Peyer's patch (tissue), 4 donors: ENCODE measurements at regions not wholly inside any gene's neighbourhood (a gene's known extent, or its start where the extent isn't known, plus 50 kb on each side); places are given as distances from the start of the nearest gene placed in this dataset.

Experiments
- DNase-seq, 3 donors: peaks; one replicate each; pipeline ENCODE4 v3.0.0-alpha.2; 2017 to 2019
- H3K27ac ChIP-seq, 4 donors: fragments of 200-600 bp; sonication (generic); one replicate each; pipeline ENCODE4 v1.5.1; 2016 to 2019
- H3K27me3 ChIP-seq, 2 donors: fragments of 200-600 bp; sonication (generic); one replicate each; pipeline ENCODE4 v1.5.1; 2019
- H3K36me3 ChIP-seq, 3 donors: fragments of 200-600 bp; sonication (generic); one replicate each; pipeline ENCODE4 v1.5.1; 2016 to 2019
- H3K4me1 ChIP-seq, 4 donors: fragments of 200-600 bp; sonication (generic); one replicate each; pipeline ENCODE4 v1.5.1; 2016 to 2019
- H3K4me3 ChIP-seq, 4 donors: fragments of 200-600 bp; sonication (generic); 1 replicate in 3 of 4; 2 replicates in 1 of 4; pipeline ENCODE4 v1.5.1; 2016 to 2019; ENCODE audit warnings: mild to moderate bottlenecking in 1 of 4
- H3K9me3 ChIP-seq, 4 donors: fragments of 200-600 bp; sonication (generic); one replicate each; pipeline ENCODE4 v1.5.1; 2016 to 2019; ENCODE audit warnings: mild to moderate bottlenecking in 1 of 4
- POLR2A ChIP-seq, 2 donors: fragments of 450-650 bp; IDR thresholded peaks; one replicate each; pipeline ENCODE4 v1.5.1; 2017; ENCODE audit warnings: antibody characterized with exemption in 2 of 2, mild to moderate bottlenecking in 2 of 2, moderate library complexity in 2 of 2
- small RNA-seq, 2 donors: library from RNA; depleted of rRNA; stranded (forward); fragments of <200 nt; gene quantifications; one replicate each; pipeline ENCODE3, GENCODE V24; 2016
- TF ChIP-seq, protein P1 (sequence below), 6 experiments: fragments of 450-650 bp in 4 of 6; fragments of 200-600 bp in 2 of 6; sonication (generic) in 1 of 6; IDR thresholded peaks; one replicate each; pipeline ENCODE4 v1.5.1; 2017 to 2019; ENCODE audit warnings: antibody characterized with exemption in 6 of 6, mild to moderate bottlenecking in 3 of 6, moderate library complexity in 1 of 6

DNA sequence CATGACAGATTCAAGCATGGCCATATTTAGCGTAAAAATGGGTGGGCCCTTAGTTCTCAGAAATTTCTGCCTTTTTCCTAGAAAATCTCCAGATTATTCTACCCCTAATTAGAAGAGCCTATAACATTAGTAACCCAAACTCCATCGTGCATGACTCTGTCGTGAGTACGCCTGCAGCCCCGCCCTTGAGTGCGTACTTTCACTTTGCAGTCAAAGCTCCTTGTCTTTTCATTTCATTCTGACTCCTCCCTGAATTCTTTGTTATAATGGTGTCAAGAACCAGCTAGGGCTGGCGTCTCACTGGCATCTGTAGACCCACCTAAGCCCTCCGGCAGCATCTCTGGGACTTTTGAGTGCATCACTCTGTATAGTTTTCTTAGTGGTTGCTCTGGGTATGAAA is 61.7 kb upstream of the NOX3 start:
- Histone ChIP-seq H3K27me3 (no peaks in the 10 kb centered on the region), H3K9me3 (no peaks in the 10 kb centered on the region), H3K36me3 (no peaks in the 10 kb centered on the region), H3K27ac (no peak overlapping the region), H3K4me3 (peak overlapping the region in 2 of 4 donors; percentile 29 to 42), H3K4me1 (no peaks in the 10 kb centered on the region)
- TF ChIP-seq POLR2A (IDR thresholded peaks at IDR 0.05): no peak
- TF ChIP-seq, protein P1, sequence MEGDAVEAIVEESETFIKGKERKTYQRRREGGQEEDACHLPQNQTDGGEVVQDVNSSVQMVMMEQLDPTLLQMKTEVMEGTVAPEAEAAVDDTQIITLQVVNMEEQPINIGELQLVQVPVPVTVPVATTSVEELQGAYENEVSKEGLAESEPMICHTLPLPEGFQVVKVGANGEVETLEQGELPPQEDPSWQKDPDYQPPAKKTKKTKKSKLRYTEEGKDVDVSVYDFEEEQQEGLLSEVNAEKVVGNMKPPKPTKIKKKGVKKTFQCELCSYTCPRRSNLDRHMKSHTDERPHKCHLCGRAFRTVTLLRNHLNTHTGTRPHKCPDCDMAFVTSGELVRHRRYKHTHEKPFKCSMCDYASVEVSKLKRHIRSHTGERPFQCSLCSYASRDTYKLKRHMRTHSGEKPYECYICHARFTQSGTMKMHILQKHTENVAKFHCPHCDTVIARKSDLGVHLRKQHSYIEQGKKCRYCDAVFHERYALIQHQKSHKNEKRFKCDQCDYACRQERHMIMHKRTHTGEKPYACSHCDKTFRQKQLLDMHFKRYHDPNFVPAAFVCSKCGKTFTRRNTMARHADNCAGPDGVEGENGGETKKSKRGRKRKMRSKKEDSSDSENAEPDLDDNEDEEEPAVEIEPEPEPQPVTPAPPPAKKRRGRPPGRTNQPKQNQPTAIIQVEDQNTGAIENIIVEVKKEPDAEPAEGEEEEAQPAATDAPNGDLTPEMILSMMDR (IDR thresholded peaks at IDR 0.05): no peak
- no peak for DNase-seq

DNA sequence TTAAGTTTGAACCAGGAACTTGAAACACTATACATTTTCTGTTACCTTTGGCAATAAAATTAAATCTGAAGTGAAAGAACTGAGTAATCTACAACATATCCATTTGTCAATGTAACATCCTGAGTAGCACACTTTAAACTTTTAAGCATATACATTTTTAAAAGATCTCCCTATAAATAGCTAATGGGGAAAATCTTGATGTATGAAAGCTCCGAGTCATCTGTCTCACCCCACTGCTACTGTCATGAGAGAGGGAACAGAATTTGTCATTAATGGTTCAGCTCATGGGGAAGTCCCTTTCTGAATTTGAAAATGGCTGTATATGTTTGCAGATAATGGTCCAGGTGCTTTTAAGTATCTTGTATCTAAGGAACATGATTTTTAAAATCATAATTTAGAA is 55.2 kb upstream of the NOX3 start:
- Histone ChIP-seq H3K4me3 (no peak overlapping the region), H3K27me3 (no peaks in the 10 kb centered on the region), H3K27ac (no peak overlapping the region), H3K36me3 (no peaks in the 10 kb centered on the region), H3K9me3 (no peaks in the 10 kb centered on the region), H3K4me1 (no peaks in the 10 kb centered on the region)
- TF ChIP-seq POLR2A (IDR thresholded peaks at IDR 0.05): no peak
- TF ChIP-seq, protein P1 (IDR thresholded peaks at IDR 0.05): no peak
- no peak for DNase-seq

DNA sequence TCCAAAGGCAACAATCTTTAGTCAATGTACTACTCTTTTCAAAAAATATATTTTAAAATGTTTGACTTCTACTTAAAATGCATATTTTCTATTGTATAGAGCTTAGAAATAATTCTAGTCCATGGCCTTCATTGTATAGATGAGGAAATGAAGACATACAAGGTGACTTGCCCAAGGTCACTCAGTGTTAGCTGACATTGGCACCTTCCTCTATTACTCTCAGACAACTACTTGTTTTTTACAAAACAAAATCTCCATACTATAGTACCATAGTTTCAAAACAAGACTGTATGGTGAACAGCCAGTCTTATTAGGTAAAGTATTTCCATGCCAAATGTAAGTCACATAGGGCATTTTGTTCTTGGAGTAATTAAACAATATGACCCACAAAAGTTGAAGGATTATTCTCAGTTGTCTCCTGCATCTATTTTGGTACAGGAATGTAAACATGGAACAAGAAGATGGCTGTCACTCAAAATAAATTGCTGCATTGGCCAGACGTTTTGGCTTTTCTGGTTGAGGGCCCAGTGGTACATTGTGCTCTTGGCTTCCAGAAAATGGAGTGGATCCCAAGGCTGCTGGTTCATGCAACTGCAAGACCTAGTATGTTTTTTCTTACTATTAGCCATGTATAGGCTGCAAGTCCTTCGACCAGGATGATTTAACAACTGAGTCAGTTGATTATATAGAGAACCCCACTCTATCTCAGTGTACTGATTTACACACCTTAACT is 54.3 kb upstream of the NOX3 start:
- Histone ChIP-seq H3K4me3 (no peak overlapping the region), H3K27me3 (no peaks in the 10 kb centered on the region), H3K4me1 (no peaks in the 10 kb centered on the region), H3K36me3 (no peaks in the 10 kb centered on the region), H3K27ac (no peak overlapping the region), H3K9me3 (no peaks in the 10 kb centered on the region)
- TF ChIP-seq, protein P1 (IDR thresholded peaks at IDR 0.05): no peak
- TF ChIP-seq POLR2A (IDR thresholded peaks at IDR 0.05): no peak
- no peak for DNase-seq

DNA sequence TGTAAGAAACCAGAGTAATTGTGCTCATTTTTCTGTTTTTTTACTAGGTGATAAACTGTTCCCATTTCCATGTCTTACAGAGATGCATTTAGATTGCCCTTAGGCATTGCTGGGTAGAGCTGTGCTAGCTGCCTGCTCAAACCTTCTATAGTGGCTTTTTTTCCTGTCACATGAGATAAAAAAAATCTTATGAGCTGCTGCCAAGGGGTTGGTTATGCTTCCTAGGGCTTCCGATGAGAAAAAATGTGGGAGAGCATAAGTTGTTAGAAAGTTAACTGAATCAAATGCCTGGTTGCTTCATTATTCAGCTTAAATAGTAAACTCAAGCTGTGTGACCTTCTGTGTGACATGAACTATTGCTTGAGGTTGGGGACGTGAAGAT is 50.0 kb upstream of the NOX3 start:
- no peaks in the 10 kb centered on the region for H3K36me3 ChIP-seq

More for the DNA sequence above, 50.0 kb upstream of the NOX3 start:
- no peak for TF ChIP-seq POLR2A (IDR thresholded peaks at IDR 0.05)
- TF ChIP-seq, protein P1 (IDR thresholded peaks at IDR 0.05): no peak
- Histone ChIP-seq H3K27ac (no peak overlapping the region), H3K4me1 (no peaks in the 10 kb centered on the region), H3K9me3 (no peaks in the 10 kb centered on the region), H3K4me3 (no peak overlapping the region), H3K27me3 (no peaks in the 10 kb centered on the region)
- DNase-seq: no peak

Small RNA genes in the stretch of these regions (small RNA-seq; reads per million reads assigned to genes)
- 0 reads per million in 2 donors for gene MIR1202
- gene RNU7-152P: 0 reads per million in 2 donors
- gene SNORD28B: 0 reads per million in 2 donors
